Epithelial cell of prostate (primary cell): ENCODE measurements at regions not wholly inside any gene's neighbourhood (a gene's known extent, or its start where the extent isn't known, plus 50 kb on each side); places are given as distances from the start of the nearest gene placed in this dataset.

Experiments
- DNase-seq: peaks from one replicate; pipeline ENCODE4 v3.0.0-alpha.2; 2011; ENCODE audit warnings: low read depth, low spot score
- H3K27ac ChIP-seq: fragments of 450-650 bp; 2 replicates; pipeline ENCODE4 v1.5.1; 2017; ENCODE audit warnings: mild to moderate bottlenecking

DNA sequence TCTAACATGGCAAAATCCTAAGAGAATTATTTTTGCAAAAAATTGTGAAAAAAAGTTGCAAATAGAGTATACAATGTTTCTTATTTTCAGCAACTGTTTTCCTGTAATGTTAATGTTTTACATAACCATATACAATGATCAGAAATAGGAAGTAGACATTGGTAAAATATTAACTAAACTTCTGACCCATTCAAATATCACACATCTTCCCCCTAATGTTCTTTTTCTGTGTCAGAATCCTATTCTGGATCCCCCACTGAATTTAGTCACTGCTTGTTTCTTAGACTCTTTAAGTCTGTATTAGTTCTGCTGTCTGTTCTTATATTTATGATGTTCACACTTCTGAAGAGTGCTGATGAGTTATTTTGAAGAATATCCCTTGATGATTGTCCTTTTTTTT lies 62.0 kb downstream of the HFE start:
- H3K27ac ChIP-seq, result no peak overlapping the region
- no peak for DNase-seq

- H3K27ac ChIP-seq, result peak overlapping the region; percentile 75
- DNase-seq, result peak; percentile 31
Observed at GRCh38 chr6:26152226-26153101, 65.2 kb downstream of the HFE start.

DNA sequence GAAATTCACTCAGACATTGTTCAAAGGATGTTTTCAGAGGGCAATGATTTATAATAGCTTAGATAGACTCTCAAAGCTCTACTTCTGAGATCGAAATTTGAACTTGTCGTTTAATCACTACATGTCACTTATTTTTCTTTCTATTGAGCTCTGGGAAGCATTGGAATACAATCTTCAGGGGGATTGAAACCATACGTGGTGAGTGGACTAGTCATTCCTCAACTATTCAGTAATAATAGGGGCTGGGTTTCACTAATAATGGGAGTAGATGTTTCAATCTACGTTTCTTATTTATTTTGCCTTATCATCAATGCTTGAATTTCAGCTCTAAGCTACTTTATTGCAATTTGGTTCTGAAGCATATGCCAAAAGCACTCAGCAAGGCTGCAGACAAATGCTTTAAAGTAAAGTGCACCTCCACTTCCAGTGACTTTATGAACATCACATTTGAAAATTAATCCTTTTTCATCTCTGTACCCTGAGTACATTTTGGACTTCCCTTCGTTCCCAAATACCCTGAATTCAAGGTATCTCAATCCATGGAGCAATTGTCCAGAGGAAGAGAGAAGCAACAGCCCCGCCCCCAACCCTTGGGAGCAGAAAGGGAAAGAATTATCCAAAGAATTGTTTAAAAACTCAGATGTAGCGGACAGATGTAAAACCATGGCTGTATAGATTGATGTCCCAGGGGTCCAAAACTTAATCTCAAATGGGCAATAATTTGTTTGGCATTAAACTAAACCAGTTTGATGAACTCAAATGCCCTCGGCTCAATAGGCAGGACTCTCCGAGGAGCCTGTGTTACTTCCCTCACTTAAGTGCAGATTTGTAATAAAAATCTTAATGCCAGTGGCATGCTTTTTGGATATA lies 68.1 kb downstream of the HFE start:
- no peak for DNase-seq
- peak overlapping the region; percentile 86 for H3K27ac ChIP-seq

GRCh38 chr6:26156105-26156849 lies 69.0 kb downstream of the HFE start:
- H3K27ac ChIP-seq, result peak overlapping the region; percentile 86
- DNase-seq, result peak; percentile 60

DNA sequence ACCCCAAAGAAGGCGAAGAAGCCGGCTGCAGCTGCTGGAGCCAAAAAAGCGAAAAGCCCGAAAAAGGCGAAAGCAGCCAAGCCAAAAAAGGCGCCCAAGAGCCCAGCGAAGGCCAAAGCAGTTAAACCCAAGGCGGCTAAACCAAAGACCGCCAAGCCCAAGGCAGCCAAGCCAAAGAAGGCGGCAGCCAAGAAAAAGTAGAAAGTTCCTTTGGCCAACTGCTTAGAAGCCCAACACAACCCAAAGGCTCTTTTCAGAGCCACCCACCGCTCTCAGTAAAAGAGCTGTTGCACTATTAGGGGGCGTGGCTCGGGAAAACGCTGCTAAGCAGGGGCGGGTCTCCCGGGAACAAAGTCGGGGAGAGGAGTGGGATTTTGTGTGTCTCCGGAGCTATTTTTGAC lies 69.6 kb downstream of the HFE start:
- peak overlapping the region; percentile 86 for H3K27ac ChIP-seq
- no peak for DNase-seq

DNA sequence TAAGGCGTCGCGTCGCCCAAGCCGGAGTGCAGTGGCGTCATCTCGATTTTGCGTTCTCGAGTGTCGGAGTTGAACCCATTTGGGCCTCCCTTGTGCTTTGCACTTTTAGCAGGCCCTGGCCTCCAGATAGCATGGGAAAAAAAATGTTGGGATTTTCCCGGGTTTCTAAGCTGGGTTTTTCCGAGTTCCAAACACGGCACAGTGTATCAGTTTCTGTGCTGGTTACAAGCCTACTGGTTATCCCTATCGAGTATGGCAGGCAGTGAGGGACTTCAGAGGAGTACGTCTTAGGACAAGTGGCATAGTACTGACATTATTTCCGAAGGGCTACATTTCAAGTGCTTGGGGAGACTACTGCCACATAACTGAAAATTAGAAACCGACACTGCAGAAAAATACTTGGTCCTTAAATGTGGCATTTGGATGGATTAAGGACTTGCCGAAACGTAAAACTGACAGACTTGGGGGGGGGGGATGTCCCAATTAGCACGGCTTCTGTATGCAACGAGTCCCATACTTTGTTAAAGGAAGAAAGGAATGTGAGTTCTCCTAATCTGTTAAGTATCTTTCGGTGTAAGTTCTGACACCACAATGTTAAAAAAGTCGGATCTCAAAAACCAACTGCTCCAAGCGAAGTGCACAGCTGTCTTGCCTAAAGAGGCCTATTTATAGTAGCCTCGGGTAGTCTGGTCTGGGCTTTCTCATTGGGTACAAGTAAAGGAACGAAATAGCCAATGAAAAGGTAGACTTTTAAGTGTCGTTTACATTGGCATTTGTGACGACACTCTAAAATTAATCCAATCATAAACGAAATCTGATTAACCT lies 70.2 kb downstream of the HFE start:
- peak overlapping the region; percentile 86 for H3K27ac ChIP-seq
- peak; percentile 95 for DNase-seq

GRCh38 chr6:26158076-26158580 lies 70.9 kb downstream of the HFE start:
- peak overlapping the region; percentile 86 for H3K27ac ChIP-seq
- DNase-seq, result no peak

DNA sequence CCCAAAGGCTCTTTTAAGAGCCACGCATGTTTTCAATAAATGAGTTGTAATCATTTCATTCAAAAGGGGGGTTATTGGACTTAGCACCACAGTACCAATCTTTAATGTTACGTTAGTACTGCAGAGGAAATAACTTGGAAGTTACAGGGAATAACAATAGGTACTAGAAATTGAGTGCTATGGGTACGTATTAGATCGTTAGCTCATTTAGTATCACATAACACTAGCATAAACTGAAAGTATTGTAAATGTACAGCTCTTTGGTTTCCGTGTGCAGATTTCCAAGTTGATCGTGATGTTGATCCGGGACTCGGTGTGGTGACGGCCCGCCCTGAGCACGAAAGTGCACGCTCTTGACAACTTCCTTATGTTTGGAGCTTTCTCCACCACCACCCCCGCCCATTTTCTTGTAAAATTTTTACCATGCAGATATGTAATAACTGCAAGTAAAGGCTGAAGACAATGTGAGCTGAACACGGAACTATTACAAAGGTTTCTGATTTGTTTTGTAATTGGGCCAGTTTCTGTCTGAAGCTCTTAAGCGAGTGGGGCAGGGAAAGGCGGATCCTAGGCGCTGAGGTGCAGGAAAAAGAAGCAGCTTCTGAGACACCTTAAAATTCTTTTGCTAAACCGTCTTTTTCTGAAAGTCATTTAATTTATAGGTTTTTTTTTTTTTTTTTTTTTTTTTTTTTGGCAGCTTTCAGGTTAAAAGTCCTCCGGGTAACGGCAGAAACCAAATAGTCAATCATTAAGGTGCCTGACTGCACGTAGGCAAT lies 71.5 kb downstream of the HFE start:
- DNase-seq, result peak; percentile 6
- H3K27ac ChIP-seq, result peak overlapping the region; percentile 86

DNA sequence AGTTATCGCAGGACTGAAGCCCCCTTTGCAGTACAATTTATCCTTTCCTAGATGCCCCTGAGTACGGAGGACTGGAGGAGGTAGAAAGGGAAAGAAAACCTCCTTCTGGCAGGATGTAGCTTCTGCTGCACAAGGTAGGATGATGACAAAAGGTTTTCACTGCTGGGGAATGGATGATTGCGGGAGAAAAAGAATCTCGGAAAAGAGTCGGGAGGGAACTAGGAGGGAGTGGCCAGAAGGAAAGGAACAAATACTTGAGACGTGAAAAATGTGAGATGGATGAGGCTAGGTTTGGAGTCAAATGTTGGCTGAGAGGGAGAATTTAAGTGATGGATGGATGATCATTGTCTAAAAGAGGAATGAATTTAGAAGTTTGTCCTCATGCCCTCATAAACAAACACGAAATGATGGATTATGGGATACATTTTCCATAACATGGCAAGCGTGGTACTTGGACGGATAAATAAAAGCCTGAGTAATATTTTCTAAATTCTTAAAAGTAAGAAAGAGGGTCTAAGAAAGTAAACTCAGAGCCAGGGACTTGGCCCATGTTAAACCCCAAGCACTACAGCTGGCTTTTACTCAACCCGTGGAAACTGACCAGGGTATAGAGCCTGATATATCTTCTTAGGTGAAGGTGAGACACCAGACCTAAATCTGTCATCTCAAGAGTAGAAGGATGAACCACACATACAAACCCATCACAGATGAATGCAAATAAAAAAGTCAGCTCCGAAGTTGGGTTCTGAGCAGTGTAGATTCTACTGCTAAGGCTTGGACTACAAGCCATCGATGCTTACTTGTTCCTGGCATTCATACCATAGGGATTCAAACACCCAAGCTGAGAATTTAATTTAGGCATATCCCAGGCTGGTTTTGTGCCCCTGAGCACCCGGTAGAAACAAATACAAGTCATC lies 72.4 kb downstream of the HFE start:
- no peak for DNase-seq
- peak overlapping the region; percentile 86 for H3K27ac ChIP-seq

DNA sequence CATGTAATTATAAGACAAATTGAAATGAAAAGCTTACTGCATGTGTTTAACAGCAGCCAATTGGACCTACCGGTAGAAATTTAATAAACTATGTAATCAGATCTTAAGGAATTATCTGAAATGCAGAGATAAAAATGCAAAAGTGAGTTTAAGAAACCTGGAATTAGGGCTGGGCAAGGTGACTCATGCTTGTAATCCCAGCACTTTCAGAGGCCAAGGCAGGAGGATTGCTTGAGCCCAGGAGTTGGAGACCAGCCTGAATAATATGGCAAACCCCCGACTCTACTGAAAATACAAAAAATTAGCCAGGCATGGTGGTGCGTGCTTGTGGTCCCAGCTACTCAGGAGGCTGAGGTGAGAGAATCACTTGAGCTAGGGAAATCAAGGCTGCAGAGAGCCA lies 74.1 kb downstream of the HFE start:
- no peak overlapping the region for H3K27ac ChIP-seq
- DNase-seq, result no peak

DNA sequence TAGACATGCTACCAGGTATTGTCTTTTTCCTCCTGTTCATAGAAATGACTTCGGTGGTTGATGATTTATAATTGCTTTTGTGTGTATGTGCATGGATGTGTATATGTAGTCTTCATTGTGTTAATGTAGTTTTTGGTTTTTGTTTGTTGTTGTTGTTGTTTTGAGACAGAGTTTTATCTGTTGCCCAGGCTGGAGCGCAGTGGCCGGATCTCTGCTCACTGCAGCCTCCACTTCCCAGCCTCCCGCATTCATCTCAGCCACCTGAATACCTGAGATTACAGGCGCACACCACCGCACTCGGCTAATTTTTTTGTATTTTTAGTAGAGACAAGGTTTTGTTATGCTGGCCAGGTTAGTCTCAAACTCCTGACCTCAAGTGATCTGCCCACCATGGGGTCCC lies 75.2 kb downstream of the HFE start:
- no peak for DNase-seq
- no peak overlapping the region for H3K27ac ChIP-seq

GRCh38 chr6:26163427-26164119 lies 76.3 kb downstream of the HFE start:
- H3K27ac ChIP-seq, result no peak overlapping the region
- no peak for DNase-seq

GRCh38 chr6:26164120-26164505 lies 76.9 kb downstream of the HFE start:
- DNase-seq, result no peak
- no peak overlapping the region for H3K27ac ChIP-seq

DNA sequence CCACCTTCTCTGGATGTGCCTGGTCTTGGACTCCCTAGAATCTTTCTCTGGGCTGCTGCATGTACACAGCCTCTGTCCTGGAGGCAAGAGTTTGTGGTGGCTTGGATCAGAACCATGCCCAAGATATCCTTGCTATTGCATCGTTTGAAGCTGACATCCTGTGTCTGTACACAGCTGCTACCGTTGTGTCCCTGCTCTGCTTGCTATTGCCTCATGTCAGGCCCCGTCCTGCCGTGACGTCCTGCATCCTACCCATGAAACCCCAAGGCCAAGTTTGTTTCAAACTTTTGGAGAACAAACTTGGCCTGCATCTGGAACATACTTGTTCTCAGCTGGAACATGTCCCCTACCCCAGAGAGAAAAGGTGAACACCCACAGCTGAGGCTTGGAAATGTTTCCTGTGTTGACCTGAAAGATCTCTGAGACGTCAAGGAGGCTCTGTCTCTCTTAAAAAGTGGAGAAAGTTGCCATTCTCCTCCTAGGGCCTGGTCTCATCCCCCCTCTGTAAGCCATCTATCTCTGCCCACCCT lies 78.1 kb downstream of the HFE start:
- no peak for DNase-seq
- H3K27ac ChIP-seq, result no peak overlapping the region

DNA sequence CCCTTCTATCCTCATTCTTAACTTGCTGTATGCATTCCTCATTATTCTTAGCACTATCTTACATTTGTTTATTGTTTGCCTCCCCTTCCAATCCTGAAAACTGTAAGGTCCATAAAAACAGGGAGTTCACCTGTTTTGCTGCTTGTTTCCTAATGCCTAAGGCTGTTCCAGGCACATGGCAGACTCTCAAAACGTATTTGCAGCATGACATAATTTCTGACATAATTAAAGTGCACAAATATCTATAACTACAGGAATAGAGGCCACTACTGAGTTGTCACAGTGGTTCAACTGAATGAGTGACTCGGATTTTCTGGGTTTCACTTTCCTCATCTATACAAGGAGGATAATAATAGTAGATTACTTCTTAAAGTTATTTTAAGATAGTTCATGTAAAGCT lies 83.0 kb downstream of the HFE start:
- H3K27ac ChIP-seq, result peak overlapping the region; percentile 90
- DNase-seq, result no peak

DNA sequence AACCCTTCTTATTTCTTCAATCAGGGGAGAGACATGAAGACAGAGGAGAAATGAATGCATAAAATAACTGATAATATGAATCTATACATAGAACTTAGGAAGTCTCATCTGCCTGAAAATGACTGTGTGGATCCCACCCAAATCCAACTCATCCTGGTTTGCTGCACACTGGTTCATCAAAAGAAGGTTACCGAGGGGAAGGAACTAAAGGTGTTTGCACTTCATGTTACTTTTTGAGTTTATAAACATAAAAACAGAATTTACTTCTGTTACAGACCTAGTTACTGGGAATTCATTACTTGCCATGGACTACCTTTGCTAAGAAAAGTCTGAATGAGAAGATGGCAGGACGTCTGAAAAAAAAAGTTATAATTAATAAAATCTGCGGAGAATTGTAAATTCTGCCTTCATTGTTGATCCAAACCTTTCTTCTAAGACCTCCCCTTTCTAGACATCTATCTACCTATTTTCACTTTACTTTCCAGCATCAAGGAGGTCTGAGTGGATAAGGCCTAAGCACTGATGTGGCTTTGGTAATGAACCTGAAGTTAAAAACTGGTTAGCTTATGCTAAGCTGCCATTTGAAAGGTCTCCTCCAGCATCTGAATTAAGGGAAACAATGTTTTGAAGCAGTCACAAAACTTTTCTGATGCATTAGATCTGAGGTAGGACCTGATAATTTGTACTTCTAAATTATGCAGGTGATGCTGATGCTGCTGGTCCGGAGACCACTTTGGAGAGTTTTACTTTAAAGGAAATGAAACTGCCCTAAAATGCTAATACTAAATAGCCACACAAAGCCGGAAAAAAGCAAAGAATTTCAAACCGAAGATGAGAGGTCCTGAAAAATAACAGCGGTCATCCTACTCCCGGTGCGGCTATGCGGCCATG lies 84.0 kb downstream of the HFE start:
- peak overlapping the region; percentile 90 for H3K27ac ChIP-seq
- DNase-seq, result no peak
